MV-4-11 (cell line): ENCODE measurements at regions not wholly inside any gene's neighbourhood (a gene's known extent, or its start where the extent isn't known, plus 50 kb on each side); places are given as distances from the start of the nearest gene placed in this dataset.

Experiments used
- DNase-seq: peaks from one replicate; lab custom pipeline; 2025; lab: John Stamatoyannopoulos, UW

GRCh38 chr22:46066691-46067090 lies 83.6 kb upstream of the PPARA start:
- no peak for DNase-seq

- no peak for DNase-seq
These were observed 82.9 kb upstream of the PPARA start for GRCh38 chr22:46067159-46068111.

GRCh38 chr22:46068181-46068592 lies 82.1 kb upstream of the PPARA start:
- no peak for DNase-seq

- DNase-seq, result no peak
These were observed 81.5 kb upstream of the PPARA start for GRCh38 chr22:46068593-46069491.

- no peak for DNase-seq
These were observed 80.7 kb upstream of the PPARA start for GRCh38 chr22:46069521-46070214.

GRCh38 chr22:46070215-46070802 lies 80.0 kb upstream of the PPARA start:
- DNase-seq, result peak; percentile 15

GRCh38 chr22:46070803-46071450 lies 79.4 kb upstream of the PPARA start:
- peak; percentile 35 for DNase-seq

- DNase-seq, result peak; percentile 35
These were observed 78.7 kb upstream of the PPARA start for GRCh38 chr22:46071451-46072109.

- DNase-seq, result no peak
These were observed 78.0 kb upstream of the PPARA start for GRCh38 chr22:46072110-46072881.

- DNase-seq, result no peak
These were observed 77.2 kb upstream of the PPARA start for GRCh38 chr22:46072981-46073682.

- no peak for DNase-seq
These were observed 76.4 kb upstream of the PPARA start for GRCh38 chr22:46073683-46074504.

GRCh38 chr22:46074771-46075551 lies 75.4 kb upstream of the PPARA start:
- DNase-seq, result no peak

GRCh38 chr22:46075764-46076531 lies 74.4 kb upstream of the PPARA start:
- no peak for DNase-seq

- DNase-seq, result no peak
These were observed 73.5 kb upstream of the PPARA start for GRCh38 chr22:46076651-46077339.

GRCh38 chr22:46077669-46078099 lies 72.6 kb upstream of the PPARA start:
- no peak for DNase-seq
